IMR-90 (cell line): ENCODE measurements at regions not wholly inside any gene's neighbourhood (a gene's known extent, or its start where the extent isn't known, plus 50 kb on each side); places are given as distances from the start of the nearest gene placed in this dataset.

ENCODE experiments used
- BHLHE40 ChIP-seq: fragments of 150-350 bp; IDR thresholded peaks from 2 replicates; pipeline ENCODE4 v1.6.1; 2016; ENCODE audit warnings: mild to moderate bottlenecking, low read depth, low read length
- POLR2A ChIP-seq: IDR thresholded peaks from 2 replicates; pipeline ENCODE4 v1.6.1; 2012; ENCODE audit warnings: mild to moderate bottlenecking, low read depth, low read length
- RCOR1 ChIP-seq: IDR thresholded peaks from 2 replicates; pipeline ENCODE4 v1.6.1; 2012; ENCODE audit warnings: mild to moderate bottlenecking, low read length, improper control_type of control experiment; ENCODE audit not compliant: insufficient replicate concordance
- SMC3 ChIP-seq: fragments of 150-350 bp; IDR thresholded peaks from 2 replicates; pipeline ENCODE4 v1.6.1; 2016; ENCODE audit warnings: low read depth, mild to moderate bottlenecking, antibody characterized with exemption, low read length, moderate library complexity
- TF ChIP-seq, protein P1 (sequence below): conservative IDR thresholded peaks from 2 replicates; pipeline ENCODE4 v1.5.1; 2012; ENCODE audit warnings: mild to moderate bottlenecking, low read depth, low read length, improper control_type of control experiment

DNA sequence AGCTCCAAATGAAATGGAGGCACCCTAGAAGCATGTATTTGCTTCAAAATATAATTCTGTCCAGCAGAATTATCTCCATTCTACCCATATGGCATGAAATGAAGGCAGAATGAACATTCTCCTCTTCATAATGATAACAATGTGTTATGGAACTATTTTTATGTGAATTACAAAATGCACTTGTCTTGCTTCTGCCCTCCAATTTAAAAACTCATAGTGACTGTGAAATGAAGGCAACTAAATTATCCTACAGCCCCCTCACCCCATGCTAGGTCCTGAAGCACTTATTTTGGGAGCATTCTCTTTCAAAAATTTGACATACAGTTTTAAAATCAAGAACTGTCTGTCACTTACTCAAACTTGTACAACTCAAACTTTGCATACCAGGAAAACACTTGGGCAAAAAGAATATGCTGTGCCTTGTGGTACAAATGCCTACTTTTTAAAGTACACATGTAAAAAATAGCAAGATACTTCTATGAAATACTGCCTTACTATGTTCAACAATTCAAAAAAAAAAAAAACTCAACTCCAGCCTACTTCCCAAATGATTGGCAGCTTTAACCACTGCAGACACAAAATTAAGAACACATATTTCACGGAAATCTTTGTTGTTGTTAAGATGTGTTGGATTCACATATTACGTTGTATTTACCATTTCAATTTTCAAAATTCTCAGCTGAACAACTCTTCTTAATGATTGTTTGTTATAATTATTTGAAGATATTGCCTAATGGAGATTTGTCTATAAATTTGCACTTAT lies 213.3 kb upstream of the NFIA start:
- TF ChIP-seq, protein P1, sequence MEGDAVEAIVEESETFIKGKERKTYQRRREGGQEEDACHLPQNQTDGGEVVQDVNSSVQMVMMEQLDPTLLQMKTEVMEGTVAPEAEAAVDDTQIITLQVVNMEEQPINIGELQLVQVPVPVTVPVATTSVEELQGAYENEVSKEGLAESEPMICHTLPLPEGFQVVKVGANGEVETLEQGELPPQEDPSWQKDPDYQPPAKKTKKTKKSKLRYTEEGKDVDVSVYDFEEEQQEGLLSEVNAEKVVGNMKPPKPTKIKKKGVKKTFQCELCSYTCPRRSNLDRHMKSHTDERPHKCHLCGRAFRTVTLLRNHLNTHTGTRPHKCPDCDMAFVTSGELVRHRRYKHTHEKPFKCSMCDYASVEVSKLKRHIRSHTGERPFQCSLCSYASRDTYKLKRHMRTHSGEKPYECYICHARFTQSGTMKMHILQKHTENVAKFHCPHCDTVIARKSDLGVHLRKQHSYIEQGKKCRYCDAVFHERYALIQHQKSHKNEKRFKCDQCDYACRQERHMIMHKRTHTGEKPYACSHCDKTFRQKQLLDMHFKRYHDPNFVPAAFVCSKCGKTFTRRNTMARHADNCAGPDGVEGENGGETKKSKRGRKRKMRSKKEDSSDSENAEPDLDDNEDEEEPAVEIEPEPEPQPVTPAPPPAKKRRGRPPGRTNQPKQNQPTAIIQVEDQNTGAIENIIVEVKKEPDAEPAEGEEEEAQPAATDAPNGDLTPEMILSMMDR, result no peak
- TF ChIP-seq SMC3 (no peak), BHLHE40 (no peak), POLR2A (no peak), RCOR1 (no peak)
